Activated B cell treated with CpG ODN at 0.5 μM for 24 hours (primary cell): ENCODE measurements at regions not wholly inside any gene's neighbourhood (a gene's known extent, or its start where the extent isn't known, plus 50 kb on each side); places are given as distances from the start of the nearest gene placed in this dataset.

ENCODE experiments used
- ATAC-seq: fragments of 200-7000 bp; cut with Tn5 transposase; one replicate; pipeline ENCODE4 v1.10.0; 2021; ENCODE audit warnings: low read depth, mild to moderate bottlenecking, moderate library complexity
- CTCF ChIA-PET: fragments of 350-600 bp; sonication (Branson Sonifier 250); formaldehyde crosslinking; loops from one replicate; lab custom pipeline; 2021; ENCODE audit warnings: antibody characterized with exemption; lab: Charles Lee
- POLR2A ChIA-PET: fragments of 350-600 bp; sonication (Branson Sonifier 250); formaldehyde crosslinking; loops from one replicate; lab custom pipeline; 2021; ENCODE audit warnings: antibody characterized with exemption; lab: Charles Lee
- DNase-seq: peaks from one replicate; pipeline ENCODE4 v3.0.0; 2022
- H3K27ac Mint-ChIP-seq: one replicate; pipeline ENCODE4 v1.8.0; 2020; ENCODE audit warnings: mixed read lengths
- H3K27me3 Mint-ChIP-seq: one replicate; pipeline ENCODE4 v1.8.0; 2021; ENCODE audit warnings: mixed read lengths
- H3K36me3 Mint-ChIP-seq: one replicate; pipeline ENCODE4 v1.8.0; 2021; ENCODE audit warnings: low read depth, mixed read lengths
- H3K4me1 Mint-ChIP-seq: one replicate; pipeline ENCODE4 v1.8.0; 2021; ENCODE audit warnings: mixed read lengths
- H3K4me3 Mint-ChIP-seq: one replicate; pipeline ENCODE4 v1.8.0; 2020; ENCODE audit warnings: mild to moderate bottlenecking, mixed read lengths
- H3K9me3 Mint-ChIP-seq: one replicate; pipeline ENCODE4 v1.8.0; 2020; ENCODE audit warnings: mixed read lengths
- CTCF ChIP-seq: fragments of 200-600 bp; IDR thresholded peaks from one replicate; pipeline ENCODE4 v1.8.0; 2022; ENCODE audit warnings: antibody characterized with exemption, mild to moderate bottlenecking
- intact Hi-C: fragments of 100-400 bp; cut with micrococcal nuclease; formaldehyde crosslinking; loops from one replicate; pipeline ENCODE4 v1.15.1; 2024

- DNase-seq (no peak), ATAC-seq (no peak)
- H3K4me1 Mint-ChIP-seq: no peaks in the 10 kb centered on the region
- no peak overlapping the region for H3K4me3 Mint-ChIP-seq
- peaks cover 3% of the 10 kb centered on the region for H3K27me3 Mint-ChIP-seq
- intact Hi-C loops: no loop called here
- H3K9me3 Mint-ChIP-seq: no peaks in the 10 kb centered on the region
- no peak for TF ChIP-seq CTCF
- no peak overlapping the region for H3K27ac Mint-ChIP-seq
- POLR2A ChIA-PET: no interaction called here
- H3K36me3 Mint-ChIP-seq: no peaks in the 10 kb centered on the region
- CTCF ChIA-PET: no interaction called here
These were observed 50.8 kb upstream of the CPOX start for GRCh38 chr3:98644168-98644567.

GRCh38 chr3:98645039-98645438 lies 51.6 kb upstream of the CPOX start:
- H3K27me3 Mint-ChIP-seq: peaks cover 3% of the 10 kb centered on the region
- no peak overlapping the region for H3K4me3 Mint-ChIP-seq
- intact Hi-C loops: no loop called here
- TF ChIP-seq CTCF: no peak
- H3K4me1 Mint-ChIP-seq: no peaks in the 10 kb centered on the region
- H3K27ac Mint-ChIP-seq: no peak overlapping the region
- ChIA-PET CTCF (no interaction called here), POLR2A (no interaction called here)
- no peak for DNase-seq
- no peak for ATAC-seq
- no peaks in the 10 kb centered on the region for H3K36me3 Mint-ChIP-seq
- H3K9me3 Mint-ChIP-seq: no peaks in the 10 kb centered on the region

- H3K4me1 Mint-ChIP-seq: peaks cover 3% of the 10 kb centered on the region
- intact Hi-C loops: no loop called here
- ChIA-PET POLR2A (no interaction called here), CTCF (no interaction called here)
- H3K36me3 Mint-ChIP-seq: no peaks in the 10 kb centered on the region
- H3K27ac Mint-ChIP-seq: no peak overlapping the region
- H3K27me3 Mint-ChIP-seq: peaks cover 6% of the 10 kb centered on the region
- ATAC-seq: no peak
- no peak for DNase-seq
- no peak overlapping the region for H3K4me3 Mint-ChIP-seq
- no peak for TF ChIP-seq CTCF
- H3K9me3 Mint-ChIP-seq: no peaks in the 10 kb centered on the region
These were observed 53.3 kb upstream of the CPOX start for GRCh38 chr3:98646680-98647079.

- POLR2A ChIA-PET: no interaction called here
- Mint-ChIP-seq H3K9me3 (no peaks in the 10 kb centered on the region), H3K36me3 (no peaks in the 10 kb centered on the region), H3K4me3 (no peak overlapping the region), H3K27me3 (peaks cover 6% of the 10 kb centered on the region), H3K4me1 (peaks cover 3% of the 10 kb centered on the region), H3K27ac (no peak overlapping the region)
- CTCF ChIA-PET: no interaction called here
- ATAC-seq: no peak
- DNase-seq: no peak
- intact Hi-C loops: no loop called here
- TF ChIP-seq CTCF: no peak
These were observed 53.8 kb upstream of the CPOX start for GRCh38 chr3:98647197-98647596.

GRCh38 chr3:98650971-98651779 lies 57.8 kb upstream of the CPOX start:
- intact Hi-C loops: no loop called here
- peaks cover 4% of the 10 kb centered on the region for H3K27me3 Mint-ChIP-seq
- no peak overlapping the region for H3K27ac Mint-ChIP-seq
- DNase-seq (no peak), ATAC-seq (no peak)
- ChIA-PET CTCF (no interaction called here), POLR2A (no interaction called here)
- no peak for TF ChIP-seq CTCF
- H3K4me1 Mint-ChIP-seq: peaks cover 3% of the 10 kb centered on the region
- H3K36me3 Mint-ChIP-seq: no peaks in the 10 kb centered on the region
- H3K9me3 Mint-ChIP-seq: no peaks in the 10 kb centered on the region
- H3K4me3 Mint-ChIP-seq: no peak overlapping the region
